Right lobe of liver (tissue), 6 donors: ENCODE measurements at regions not wholly inside any gene's neighbourhood (a gene's known extent, or its start where the extent isn't known, plus 50 kb on each side); places are given as distances from the start of the nearest gene placed in this dataset.

ENCODE experiments used
- ATAC-seq, 4 donors: fragments of 200-7000 bp; cut with Tn5 transposase; one replicate each; pipeline ENCODE4 v1.9.1; 2020; ENCODE audit warnings: mild to moderate bottlenecking in 4 of 4, moderate library complexity in 4 of 4
- DNase-seq, 3 donors: peaks; one replicate each; pipeline ENCODE4 v3.0.0-alpha.2; 2020
- H3K27ac ChIP-seq, 3 donors: fragments of 200-600 bp; one replicate each; pipeline ENCODE4 v1.8.0; 2022
- H3K27me3 ChIP-seq, 2 donors: fragments of 200-600 bp; one replicate each; pipeline ENCODE4 v1.8.0; 2022
- H3K36me3 ChIP-seq, 4 donors: fragments of 200-600 bp; sonication (generic) in 1 of 4; one replicate each; pipeline versions ENCODE4 v1.5.1 to v1.8.0; 2017 to 2022; ENCODE audit warnings: control low read depth in 1 of 4
- H3K4me1 ChIP-seq, 4 donors: fragments of 200-600 bp; sonication (generic) in 1 of 4; one replicate each; pipeline versions ENCODE4 v1.5.1 to v1.8.0; 2017 to 2022; ENCODE audit warnings: control low read depth in 1 of 4
- H3K4me3 ChIP-seq, 3 donors: fragments of 200-600 bp; one replicate each; pipeline ENCODE4 v1.8.0; 2022
- H3K9me3 ChIP-seq, 4 donors: fragments of 200-600 bp; sonication (generic) in 1 of 4; one replicate each; pipeline versions ENCODE4 v1.5.1 to v1.8.0; 2017 to 2022; ENCODE audit warnings: control low read depth in 1 of 4
- POLR2A ChIP-seq: fragments of 450-650 bp; IDR thresholded peaks from one replicate; pipeline ENCODE4 v1.6.1; 2017; ENCODE audit warnings: antibody characterized with exemption, mild to moderate bottlenecking
- WGBS: methylation state at CpG from one replicate; pipeline ENCODE4 v1.1.6; 2018; ENCODE audit warnings: low coverage, low lambda C conversion rate; ENCODE audit not compliant: insufficient coverage; ENCODE audit errors: missing lambda C conversion rate; 5-methylcytosine and 5-hydroxymethylcytosine counted together
- intact Hi-C, 2 donors: fragments of 100-400 bp; cut with DNase I; formaldehyde crosslinking; loops; one replicate each; pipeline versions ENCODE4 v1.11.2 to v1.14.1; 2022
- TF ChIP-seq, protein P1 (sequence below), 4 donors: fragments of 200-600 bp in 3 of 4; fragments of 450-650 bp in 1 of 4; IDR thresholded peaks; one replicate each; pipeline versions ENCODE4 v1.5.1 to v1.8.0; 2016 to 2022; ENCODE audit warnings: antibody characterized with exemption in 4 of 4, mild to moderate bottlenecking in 2 of 4
- donor health status: DM: no; HTN: yes; CAD: no.
- donor health status: DM: no; HTN: no; CAD: no.
- donor health status: DM: no; HTN: no; CAD: no.
- donor health status: DM: no; HTN: yes; CAD: no.
- donor health status: DM: no; HTN: yes; CAD: no.

GRCh38 chr4:24643774-24644520 lies 59.6 kb upstream of the DHX15 start:
- Histone ChIP-seq H3K9me3 (no peaks in the 10 kb centered on the region), H3K27me3 (no peaks in the 10 kb centered on the region), H3K4me3 (no peak overlapping the region), H3K27ac (no peak overlapping the region), H3K36me3 (no peaks in the 10 kb centered on the region), H3K4me1 (no peaks in the 10 kb centered on the region)
- ATAC-seq (no peak), DNase-seq (no peak)
- TF ChIP-seq, protein P1, sequence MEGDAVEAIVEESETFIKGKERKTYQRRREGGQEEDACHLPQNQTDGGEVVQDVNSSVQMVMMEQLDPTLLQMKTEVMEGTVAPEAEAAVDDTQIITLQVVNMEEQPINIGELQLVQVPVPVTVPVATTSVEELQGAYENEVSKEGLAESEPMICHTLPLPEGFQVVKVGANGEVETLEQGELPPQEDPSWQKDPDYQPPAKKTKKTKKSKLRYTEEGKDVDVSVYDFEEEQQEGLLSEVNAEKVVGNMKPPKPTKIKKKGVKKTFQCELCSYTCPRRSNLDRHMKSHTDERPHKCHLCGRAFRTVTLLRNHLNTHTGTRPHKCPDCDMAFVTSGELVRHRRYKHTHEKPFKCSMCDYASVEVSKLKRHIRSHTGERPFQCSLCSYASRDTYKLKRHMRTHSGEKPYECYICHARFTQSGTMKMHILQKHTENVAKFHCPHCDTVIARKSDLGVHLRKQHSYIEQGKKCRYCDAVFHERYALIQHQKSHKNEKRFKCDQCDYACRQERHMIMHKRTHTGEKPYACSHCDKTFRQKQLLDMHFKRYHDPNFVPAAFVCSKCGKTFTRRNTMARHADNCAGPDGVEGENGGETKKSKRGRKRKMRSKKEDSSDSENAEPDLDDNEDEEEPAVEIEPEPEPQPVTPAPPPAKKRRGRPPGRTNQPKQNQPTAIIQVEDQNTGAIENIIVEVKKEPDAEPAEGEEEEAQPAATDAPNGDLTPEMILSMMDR (IDR thresholded peaks at IDR 0.05), result no peak
- no peak for TF ChIP-seq POLR2A
- intact Hi-C loops, result no loop called here
- WGBS, result 68% methylated on average over 7 of the region's 8 CpGs

GRCh38 chr4:24644983-24645764 lies 60.8 kb upstream of the DHX15 start:
- H3K4me3 ChIP-seq, result no peak overlapping the region
- no peaks in the 10 kb centered on the region for H3K36me3 ChIP-seq
- no peak overlapping the region for H3K27ac ChIP-seq
- no peaks in the 10 kb centered on the region for H3K4me1 ChIP-seq
- no peaks in the 10 kb centered on the region for H3K27me3 ChIP-seq
- intact Hi-C loops, result no loop called here
- TF ChIP-seq, protein P1 (IDR thresholded peaks at IDR 0.05), result no peak
- no peak for TF ChIP-seq POLR2A
- 43% methylated on average over 6 of the region's 6 CpGs for WGBS
- ATAC-seq, result no peak
- H3K9me3 ChIP-seq, result no peaks in the 10 kb centered on the region
- no peak for DNase-seq

GRCh38 chr4:24645765-24646550 lies 61.6 kb upstream of the DHX15 start:
- no peaks in the 10 kb centered on the region for H3K36me3 ChIP-seq
- ATAC-seq (no peak), DNase-seq (no peak)
- H3K4me3 ChIP-seq, result no peak overlapping the region
- H3K27me3 ChIP-seq, result no peaks in the 10 kb centered on the region
- TF ChIP-seq, protein P1 (IDR thresholded peaks at IDR 0.05), result no peak
- no peak for TF ChIP-seq POLR2A
- intact Hi-C loops, result no loop called here
- H3K27ac ChIP-seq, result no peak overlapping the region
- WGBS, result 50% methylated on average over 4 of the region's 4 CpGs
- H3K4me1 ChIP-seq, result no peaks in the 10 kb centered on the region
- no peaks in the 10 kb centered on the region for H3K9me3 ChIP-seq

DNA sequence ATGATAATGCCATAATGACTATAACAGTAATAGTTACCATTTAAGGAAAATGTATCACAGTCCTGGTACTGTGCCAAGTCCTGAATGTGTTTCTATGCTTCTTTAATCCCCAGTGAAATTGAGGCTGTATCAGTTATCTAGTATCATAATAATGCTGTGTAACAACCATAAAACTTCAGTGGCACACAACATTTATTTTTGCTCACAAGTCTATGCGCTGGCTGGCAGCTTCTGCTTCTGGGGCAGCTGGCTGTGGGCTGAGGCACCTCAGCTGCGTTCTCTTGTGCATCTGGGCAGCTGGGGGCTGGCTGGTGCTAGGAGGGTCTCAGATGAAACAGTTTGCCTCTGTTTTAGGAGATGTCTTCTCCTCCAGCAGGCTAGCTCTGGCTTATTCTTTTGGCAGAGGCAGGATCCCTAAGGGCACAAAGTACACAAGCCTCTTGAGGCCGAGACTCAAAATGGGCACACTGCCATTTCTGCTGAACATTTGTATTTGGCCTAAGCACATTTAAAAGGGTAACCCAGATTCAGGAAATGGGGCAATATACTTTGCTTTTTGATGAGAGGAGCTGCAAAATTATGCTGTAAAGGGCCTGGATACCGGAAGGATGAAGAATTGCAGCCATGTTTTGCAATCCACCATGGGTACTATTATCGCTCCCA lies 62.6 kb upstream of the DHX15 start:
- WGBS, result 79% methylated on average over 5 of the region's 5 CpGs
- H3K4me1 ChIP-seq, result no peaks in the 10 kb centered on the region
- no peaks in the 10 kb centered on the region for H3K9me3 ChIP-seq
- no peaks in the 10 kb centered on the region for H3K36me3 ChIP-seq
- ATAC-seq (no peak), DNase-seq (no peak)
- TF ChIP-seq, protein P1 (IDR thresholded peaks at IDR 0.05), result no peak
- TF ChIP-seq POLR2A, result no peak
- H3K27me3 ChIP-seq, result no peaks in the 10 kb centered on the region
- H3K4me3 ChIP-seq, result no peak overlapping the region
- H3K27ac ChIP-seq, result no peak overlapping the region
- intact Hi-C loops, result no loop called here
